ENCODE measurements at regions not wholly inside any gene's neighbourhood (a gene's known extent, or its start where the extent isn't known, plus 50 kb on each side); places are given as distances from the start of the nearest gene placed in this dataset.

DNA sequence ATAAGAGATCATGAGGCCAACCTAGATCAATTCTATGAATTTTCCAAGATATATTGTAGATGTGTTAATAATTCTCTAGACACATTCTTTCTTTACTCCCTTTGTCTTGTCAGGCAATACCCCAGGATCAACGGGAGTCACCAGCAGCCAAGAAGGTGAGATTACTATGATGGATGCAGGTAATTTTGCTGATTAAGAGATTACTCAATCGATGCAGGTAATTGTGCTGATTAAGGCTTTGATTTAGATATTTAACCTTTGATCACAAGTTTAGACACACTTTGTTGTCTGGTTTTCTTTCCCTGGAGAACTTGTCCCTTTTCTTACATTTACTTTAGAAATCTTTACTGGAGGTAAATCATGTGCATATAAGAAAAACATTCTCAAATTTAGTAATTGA is 134.3 kb upstream of the CNTN1 start:
- DNase-seq, result no peak

DNA sequence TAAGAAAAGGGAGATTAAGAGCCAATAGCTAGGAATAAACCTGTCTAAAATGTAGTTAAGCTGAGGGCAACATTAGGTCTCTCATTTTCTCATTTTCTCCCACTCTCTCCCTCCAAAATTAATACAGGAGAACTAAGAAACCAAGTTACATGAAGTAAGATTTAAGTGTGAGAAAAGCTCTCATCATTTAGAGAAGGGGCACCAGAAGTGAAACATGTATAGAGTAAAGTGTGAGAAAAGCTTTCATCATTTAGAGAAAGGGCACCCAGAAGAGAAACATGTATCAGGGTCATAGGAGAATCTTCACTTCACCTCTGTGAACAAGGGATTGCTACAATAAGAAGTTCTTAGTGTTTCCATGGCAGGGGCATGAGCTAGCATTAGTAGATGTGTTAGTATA is 132.4 kb upstream of the CNTN1 start:
- DNase-seq, result no peak

DNA sequence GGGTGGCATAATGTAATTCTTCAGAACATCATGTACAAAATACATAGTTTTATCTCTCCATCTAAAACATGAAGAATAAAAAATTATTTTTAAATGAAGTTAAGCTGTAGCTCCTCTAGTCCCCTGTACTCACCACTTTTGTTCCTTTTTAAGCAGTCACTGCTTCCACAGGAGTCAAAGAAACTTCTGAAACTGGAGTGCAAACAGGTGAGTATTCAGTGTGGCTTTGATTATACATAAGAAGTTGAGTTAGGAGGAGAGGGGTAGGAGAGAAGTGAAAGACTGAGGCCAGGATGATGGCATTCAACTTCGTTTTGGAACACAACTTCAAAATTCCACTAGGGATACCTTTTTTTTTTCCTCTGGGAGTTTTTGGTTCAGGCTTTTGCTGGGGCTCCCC is 131.4 kb upstream of the CNTN1 start:
- DNase-seq, result no peak

DNA sequence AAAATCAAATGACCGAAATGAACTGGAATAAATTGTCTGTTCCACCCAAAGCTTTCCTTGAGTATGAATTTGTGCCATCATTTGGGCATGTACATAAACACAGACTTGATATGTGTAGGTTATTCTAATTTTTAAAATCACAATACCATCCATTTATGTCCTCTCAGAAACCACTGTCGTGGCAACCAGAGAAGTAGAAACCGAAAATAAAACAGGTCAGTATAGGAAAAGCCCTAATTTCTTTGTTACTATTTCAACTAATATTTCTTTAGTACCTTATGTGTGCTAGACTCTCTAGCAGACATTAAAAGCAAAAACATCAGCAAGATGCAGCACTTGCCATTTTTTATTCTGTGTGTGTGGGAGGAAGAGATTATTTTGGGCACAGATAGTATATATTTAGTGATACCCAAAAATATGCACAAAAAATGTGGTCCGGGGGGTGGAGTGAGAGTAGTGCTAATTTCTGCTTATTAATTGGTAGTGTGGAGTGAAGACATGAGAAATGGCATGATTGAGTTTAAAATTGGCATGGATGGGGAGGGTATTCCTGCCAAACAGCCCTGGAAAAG is 130.8 kb upstream of the CNTN1 start:
- no peak for DNase-seq

DNA sequence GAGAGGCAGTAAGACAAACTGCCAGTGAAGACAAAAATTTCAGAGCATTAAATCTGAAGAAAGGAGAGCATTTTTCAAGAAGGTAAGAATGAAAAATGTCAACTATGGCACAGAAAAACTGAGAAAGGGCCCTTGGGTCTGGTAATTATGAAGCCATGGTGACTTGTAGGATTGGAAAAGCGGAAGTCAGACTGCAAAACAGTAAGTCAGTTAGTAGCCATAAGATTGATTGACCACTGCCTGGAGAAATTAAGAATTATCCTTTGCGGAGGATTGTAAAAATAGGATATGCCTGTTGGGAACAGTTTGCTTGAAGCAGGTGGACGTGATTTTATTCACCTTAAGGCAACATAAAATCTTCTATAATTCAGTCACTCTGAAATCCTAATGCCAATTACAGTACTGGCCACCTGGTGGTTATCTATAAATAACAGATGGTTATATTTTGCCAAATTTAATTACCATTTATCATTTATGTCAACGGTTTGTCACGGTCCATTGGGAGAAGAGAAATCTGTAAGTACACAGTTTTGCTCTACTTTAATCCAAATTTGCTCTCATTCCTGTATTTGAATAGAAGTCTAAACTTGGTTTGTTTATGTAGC is 127.1 kb upstream of the CNTN1 start:
- DNase-seq, result no peak

DNA sequence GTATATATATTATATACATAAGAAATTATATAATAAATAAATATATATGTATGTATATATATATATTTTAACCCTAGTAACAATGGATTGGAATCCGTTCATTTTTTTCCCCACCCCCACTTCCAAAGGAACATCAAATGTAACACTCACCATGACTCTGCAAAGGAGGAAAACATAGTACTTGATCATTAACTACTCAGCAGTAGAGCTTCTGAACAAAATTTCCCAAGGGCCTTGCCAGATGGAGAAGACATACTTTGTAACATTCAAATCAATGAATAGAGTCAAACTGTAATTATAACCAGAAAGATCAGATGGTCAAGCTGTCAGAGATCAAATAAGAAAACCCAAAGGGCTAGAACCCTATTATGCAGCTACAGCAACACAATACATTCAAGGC is 126.0 kb upstream of the CNTN1 start:
- DNase-seq, result no peak

DNA sequence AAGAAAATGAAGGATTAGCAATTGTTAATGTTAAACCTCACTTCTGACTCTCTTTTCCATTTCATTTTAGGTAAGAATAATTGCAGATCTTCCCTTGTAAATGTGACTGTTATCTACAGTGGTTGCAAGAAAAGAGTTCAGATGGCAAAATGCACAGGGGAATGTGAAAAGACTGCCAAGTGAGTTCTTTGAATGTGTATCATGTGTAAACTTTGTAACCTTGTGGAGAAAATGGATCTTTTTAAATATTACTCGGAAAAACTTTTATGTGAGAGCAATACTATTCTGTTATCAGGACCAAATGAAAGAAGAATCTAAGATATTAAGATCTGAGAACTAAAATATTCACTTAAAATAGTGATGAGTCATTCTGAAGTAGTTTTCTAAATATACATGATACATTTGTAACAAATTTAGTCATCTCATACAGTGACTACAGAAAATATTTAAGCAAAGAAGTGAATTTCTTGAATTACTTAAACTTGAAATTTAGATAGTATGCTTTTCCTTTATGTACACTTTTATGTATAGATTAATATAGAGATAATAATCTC is 122.5 kb upstream of the CNTN1 start:
- peak; percentile 68 for DNase-seq

DNA sequence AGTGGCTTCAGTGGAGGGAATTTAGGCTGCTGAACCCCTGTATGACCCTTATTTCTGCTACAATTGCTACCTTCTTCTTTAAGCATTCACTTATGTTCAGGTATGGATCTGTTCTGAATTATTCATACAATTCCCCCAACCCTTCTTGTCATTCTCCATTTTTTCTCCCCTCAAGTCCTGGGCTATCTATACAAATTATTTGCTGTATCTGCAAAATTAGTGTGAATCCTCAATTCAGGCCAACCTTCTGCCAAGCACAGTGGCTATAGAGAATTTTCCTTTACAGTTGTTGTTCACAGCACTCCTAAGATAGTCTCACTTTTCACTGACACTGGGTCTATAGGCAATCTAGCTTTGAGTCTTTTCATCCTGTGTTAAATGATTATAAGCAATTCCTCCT is 119.2 kb upstream of the CNTN1 start:
- DNase-seq, result no peak

DNA sequence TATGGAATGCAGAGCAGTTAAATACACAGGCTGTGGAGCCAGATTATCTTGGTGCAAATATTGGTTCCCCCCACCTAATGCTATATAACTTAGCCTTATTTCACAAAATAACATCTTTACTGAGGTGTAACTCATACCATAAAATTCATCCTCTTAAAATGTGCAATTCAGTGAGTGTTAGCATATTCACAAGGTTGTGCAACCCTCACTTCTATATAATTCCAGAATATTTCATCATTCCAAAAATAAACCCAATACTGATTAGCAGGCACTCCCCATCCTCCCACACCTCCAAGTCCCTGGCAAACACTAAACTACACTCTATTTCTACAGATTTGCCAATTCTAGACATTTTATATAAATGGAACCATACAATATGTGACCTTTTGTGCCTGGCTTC is 116.3 kb upstream of the CNTN1 start:
- DNase-seq, result no peak

DNA sequence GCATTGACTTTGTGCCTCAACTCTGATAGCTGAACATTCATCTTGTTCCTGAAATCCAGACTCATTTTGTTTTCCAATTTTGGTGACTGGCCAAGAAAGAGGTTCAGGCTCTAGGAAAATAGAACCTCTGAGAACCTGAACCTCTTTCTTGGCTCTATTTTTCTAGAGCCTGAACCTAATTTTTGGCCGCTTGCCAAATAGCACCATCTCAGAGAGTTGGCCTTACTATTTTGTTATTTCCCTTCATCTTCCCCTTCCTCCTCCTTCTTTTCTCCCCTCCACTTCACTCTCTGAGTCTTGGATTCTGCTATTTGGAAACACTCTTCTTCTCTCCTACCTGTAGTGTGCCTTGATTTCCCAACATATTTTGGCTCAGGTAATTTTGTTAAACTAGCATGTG is 114.4 kb upstream of the CNTN1 start:
- no peak for DNase-seq

DNA sequence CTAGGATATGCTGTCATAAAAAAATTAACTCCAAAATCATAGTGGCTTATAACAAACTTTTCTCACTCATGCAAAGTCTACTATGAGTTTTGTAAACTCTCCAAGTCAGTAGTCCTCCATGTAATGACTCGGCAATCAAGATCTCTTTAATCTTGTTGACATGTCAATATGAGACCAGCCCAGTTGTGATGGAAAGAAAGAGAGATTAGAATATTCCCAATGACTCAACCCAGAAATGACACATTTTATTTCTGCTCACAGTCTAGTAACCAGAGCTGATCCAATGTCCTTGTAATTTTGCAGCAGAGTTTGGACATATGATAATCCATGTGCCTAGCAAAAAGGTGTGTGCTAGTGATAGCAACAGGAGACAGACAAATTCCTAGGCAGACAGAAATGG is 112.6 kb upstream of the CNTN1 start:
- DNase-seq, result no peak

DNA sequence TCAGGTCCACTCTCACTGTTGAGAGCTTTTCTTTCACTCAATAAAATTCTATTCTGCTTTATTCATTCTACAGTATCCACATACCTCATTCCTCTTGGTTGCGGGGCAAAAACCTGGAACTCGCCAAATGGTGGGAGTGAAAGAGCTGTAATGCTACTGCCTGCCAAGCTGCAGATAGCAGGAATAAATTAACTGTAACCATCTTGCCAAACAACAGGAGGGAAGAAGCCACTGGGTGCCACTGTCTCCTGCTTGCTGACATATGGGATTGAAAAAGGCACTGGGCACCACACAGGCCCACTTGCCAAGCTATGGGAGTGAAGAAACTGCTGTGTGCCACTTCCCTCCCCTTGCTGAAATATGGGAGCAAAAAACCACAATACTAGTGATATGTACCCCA is 111.9 kb upstream of the CNTN1 start:
- no peak for DNase-seq

DNA sequence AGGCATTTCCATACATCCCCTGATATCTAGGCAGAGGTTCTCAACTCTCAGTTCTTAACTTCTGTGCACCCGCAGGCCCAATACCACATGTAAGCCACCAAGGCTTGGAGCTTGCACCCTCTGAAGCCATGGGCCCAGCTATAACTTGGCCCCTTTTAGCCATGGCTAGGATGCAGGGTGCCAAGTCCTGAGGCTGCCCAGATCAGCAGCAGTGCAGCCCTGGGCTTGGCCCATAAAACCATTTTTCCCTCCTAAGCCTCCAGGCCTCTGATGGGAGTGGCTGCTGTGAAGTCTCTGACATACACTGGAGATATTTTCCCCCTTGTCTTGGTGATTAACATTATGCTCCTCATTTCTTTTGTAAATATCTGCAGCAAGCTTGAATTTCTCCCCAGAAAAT is 110.3 kb upstream of the CNTN1 start:
- DNase-seq, result no peak

DNA sequence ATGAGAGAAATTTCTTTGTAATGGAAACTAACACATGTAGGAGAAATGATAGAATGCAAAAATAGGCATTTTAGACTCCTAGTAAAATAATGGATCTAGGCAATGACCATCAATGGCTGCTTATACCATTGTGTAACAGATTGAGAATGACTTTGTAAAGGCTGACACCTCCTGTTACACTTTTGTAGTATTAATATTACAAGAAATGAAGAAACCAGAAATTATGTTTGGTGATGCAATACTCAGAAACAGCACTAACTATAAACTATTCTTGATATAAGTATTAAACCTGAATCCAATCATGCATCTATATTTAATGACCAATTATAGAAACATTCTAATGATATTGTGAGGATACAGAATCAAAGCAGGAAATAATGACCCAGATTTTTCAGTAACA is 108.5 kb upstream of the CNTN1 start:
- peak; percentile 51 for DNase-seq

DNA sequence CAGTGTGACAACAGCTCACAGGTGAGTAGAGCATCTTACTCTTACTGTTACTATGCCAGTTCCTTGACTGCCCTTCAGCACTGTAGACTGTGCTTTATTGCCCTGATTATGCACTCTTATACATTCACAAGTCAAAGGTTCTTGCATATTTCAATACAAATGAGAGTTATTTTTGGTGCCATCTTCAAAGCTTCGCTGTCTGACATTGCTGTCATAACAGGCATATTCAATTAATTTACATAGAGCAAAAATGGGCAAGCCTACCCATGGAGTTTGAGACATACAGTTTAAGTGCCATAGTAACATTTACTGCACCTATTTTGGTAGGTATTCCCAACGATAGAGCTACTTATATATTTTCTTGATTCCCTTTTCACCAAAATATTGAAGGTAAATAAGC is 107.5 kb upstream of the CNTN1 start:
- no peak for DNase-seq

DNA sequence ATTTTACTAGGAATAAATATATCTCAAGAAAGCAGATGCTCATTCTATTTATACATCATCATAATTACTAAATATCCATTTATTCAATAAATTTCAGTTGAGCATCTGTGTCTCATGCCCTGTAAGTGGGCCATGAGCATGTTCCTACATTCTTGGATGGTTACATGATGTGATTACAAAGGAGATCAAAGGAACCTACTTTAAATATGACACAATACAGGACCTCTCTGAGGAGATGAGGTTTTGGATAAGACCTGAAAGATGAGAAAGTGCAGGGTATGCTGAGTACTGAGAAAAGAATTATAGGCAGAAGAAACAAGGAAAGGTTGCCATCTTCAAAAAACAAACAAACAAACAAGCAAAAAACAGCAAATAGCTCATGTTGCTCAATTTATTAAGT is 105.4 kb upstream of the CNTN1 start:
- DNase-seq, result peak; percentile 53

DNA sequence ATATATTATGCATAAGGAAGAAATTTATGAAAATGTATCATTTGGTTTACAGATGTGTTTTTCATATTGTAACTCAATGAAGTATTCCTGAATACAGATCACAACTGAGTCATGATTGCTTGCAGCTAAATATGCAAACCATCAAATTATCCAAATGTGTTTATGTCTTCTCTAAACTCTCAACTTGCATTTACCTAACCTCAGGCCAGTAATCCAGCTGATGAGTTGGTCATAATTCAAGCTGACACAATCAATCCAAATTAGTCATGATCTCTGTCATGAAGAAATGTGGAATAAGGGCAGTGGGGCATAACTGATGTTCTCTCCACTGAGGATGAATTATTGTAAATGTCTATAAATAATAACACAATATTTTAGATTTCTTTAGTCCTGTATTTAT is 104.8 kb upstream of the CNTN1 start:
- peak; percentile 78 for DNase-seq

DNA sequence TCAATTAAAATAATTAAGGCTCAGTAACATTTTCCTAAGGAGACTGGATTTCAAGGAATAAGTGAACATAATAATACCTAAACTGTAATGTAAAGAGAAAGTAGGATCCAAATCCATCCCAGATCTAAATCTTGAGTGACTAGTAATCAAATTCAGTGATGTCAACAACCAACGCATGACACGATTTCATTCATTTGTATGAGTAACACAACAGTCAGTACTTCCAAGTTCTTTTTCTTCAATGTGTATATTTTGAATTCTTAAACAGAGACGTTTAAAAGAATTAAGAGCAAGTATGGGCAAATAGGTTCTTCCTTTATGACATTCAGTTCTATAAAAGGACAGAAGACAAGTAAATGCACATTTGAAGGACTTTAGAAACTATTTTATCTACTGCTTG is 104.3 kb upstream of the CNTN1 start:
- peak; percentile 68 for DNase-seq

DNA sequence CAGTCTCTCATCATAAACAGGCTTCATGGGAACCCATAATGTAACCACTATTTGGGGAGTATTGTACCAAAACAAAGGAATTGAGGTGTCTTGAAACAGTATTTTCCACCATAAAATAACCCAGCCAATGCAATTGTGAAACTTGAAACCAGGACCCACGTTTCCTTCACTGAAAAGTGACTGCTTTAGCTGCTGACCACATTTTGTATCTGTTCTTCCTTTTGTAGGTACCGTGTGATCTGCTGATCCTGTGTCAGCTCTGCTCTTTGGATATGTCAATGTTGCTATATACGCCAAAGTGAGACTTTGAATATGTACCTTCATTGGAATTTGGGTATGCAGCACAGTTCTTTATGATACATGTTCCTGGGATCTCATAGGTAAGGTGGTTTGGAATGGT is 95.1 kb upstream of the CNTN1 start:
- DNase-seq, result no peak

DNA sequence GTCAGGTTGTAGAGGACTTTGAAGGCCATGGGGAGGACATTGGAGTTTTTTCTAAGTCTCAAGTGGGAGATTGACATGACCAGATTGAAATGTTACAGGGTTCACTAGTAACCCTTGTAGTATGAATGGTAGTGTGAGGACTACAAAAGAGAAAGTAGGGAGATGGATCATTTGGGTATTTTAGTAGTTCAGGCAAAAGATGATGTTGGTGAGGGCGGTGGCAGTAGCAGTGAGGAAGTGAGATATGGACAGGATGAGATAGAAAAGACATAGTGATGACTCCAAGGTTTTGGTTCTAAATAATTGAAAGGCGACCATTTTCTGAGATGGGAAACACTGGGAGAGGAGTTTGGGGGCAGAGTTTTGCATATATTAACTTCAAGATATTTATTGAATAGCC is 94.2 kb upstream of the CNTN1 start:
- DNase-seq, result no peak

DNA sequence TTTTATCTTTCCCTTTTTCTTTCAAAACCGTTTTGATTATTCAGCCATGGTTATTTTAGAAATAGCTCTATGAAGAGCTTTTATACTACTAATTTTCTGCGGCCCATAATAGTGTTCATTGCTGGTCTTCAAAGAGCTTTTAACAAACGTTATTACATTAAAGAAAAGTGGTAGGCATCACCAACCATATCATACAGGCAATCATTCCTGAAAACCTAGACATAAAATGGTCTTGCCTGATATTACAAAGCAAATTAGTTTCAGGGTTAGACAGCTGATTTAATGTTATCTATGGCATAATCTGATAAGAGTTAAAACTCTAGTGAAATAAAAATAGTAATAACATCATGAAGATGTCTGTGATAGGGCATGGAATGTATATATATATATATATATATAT is 89.7 kb upstream of the CNTN1 start:
- DNase-seq, result no peak

DNA sequence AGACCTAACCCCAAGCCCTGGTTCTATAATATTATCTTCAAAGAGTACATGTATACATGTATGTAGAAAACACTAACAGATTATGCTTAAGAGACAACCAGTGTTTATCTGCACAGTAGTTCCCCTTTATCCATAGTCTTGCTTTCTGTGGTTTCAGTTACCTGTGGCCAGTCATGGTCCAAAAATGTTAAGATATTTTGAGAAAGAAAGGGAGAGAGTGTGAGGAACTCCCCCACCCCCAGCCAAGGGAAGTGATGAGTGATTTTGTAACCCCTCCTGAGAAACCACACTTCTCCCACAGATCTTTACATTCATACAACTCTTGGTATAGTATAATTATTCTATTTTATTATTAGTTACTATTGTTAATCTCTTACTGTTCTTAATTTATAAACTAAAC is 77.3 kb upstream of the CNTN1 start:
- no peak for DNase-seq

DNA sequence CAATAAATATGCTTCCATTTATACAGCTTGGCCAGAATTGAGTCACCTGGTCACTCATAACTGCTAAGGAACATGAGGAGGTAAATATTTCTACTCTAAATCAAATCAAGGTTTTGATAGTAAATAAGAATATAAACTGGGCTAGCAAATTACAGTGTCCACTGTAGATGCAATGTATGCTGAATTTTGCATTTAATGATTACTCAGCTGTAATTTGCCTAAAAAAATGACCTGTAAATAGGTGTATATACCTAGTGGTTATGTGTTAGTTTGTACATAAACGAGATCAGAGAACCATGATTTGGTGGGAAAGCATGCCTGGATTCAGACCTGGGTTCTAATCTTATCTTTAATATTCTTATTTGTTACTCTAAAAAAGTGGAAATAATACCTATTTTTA is 76.6 kb upstream of the CNTN1 start:
- no peak for DNase-seq

DNA sequence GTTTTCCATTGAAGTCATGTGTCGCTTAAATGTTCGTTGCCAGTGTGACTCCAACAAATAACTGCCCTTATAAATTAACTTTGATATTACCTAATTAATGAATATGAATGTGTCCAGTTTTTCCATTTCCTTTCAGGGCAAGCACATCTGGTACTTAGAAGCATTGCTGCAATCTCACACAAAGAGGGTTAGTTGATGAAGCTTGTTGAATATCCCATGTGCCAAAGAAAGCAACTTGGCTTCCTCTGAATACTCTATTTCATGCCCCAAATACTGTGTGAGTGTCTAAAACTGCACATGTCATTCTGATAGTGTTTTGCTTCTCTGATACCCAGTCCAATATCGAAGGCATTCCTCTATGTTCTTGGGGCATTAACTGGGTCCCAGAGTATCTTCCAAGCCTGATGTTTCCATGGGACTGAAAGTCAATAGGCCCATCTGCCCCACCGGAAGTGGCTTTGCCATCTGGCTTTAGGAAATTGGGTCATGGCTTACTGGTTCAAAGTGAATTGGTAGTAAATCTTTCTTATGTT is 75.8 kb upstream of the CNTN1 start:
- no peak for DNase-seq

DNA sequence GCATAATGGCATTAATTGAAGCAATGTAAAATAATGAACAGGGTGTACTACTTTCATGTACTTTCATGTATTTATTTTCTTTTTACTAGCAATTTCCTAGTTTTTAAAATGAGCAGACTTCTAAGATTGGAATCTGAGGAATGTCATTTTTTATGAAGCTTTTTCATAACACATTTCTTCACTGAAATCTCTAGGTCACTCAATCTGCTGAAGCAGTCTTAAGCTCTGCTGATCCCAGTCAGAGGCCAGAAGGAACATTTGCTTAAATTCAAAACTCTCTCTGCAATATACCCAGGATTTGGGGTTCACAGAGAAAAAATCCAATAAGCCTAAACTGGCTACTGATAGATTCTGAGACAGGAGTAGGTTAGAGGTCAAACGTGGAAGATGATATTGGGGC is 73.6 kb upstream of the CNTN1 start:
- DNase-seq, result peak; percentile 51

All from HCEC 1CT (cell line).